K562 (cell line): ENCODE measurements at regions not wholly inside any gene's neighbourhood (a gene's known extent, or its start where the extent isn't known, plus 50 kb on each side); places are given as distances from the start of the nearest gene placed in this dataset.

Source experiments
- ATAC-seq: fragments of 200-7000 bp; cut with Tn5 transposase; 3 replicates; pipeline ENCODE4 v1.9.1; 2020; ENCODE audit warnings: moderate library complexity
- BruUV-seq: library from RNA; stranded (reverse); fragments of 400-500 nt; replicated peaks from 2 replicates; lab custom pipeline; 2021; lab: Mats Ljungman, UMichigan
- CTCF ChIA-PET: fragments of 300-600 bp; formaldehyde crosslinking; extraction: SDS; loops from one replicate; lab custom pipeline; 2021; ENCODE audit warnings: low intra/inter-chr PET ratio; lab: Yijun Ruan, JAX
- POLR2A ChIA-PET: fragments of 300-600, 350-650 bp; sonication (Branson Sonifier 250); formaldehyde crosslinking; extraction: SDS; loops from one replicate; lab custom pipeline; 2021; ENCODE audit warnings: antibody characterized with exemption, inconsistent platforms; lab: Yijun Ruan, JAX
- DNase-seq, 4 experiments: peaks; one replicate each; pipeline versions ENCODE4 v3.0.0 to v3.0.0-alpha.2; 2011 to 2018; ENCODE audit warnings: low spot score in 3 of 4, mixed read lengths in 3 of 4; ENCODE audit errors: extremely low read depth in 1 of 4
- FAIRE-seq: peaks from 2 replicates; lab custom pipeline; 2011; peaks lifted over from hg19 to GRCh38; lab: Jason Lieb, UNC
- H2AFZ ChIP-seq: 2 replicates; pipeline ENCODE4 v1.6.0; 2011; ENCODE audit warnings: low read depth, low read length, control low read depth, inconsistent platforms
- H3K27ac ChIP-seq: fragments of 200-600 bp; 3 replicates; pipeline ENCODE4 v1.8.0; 2011; ENCODE audit warnings: low read depth, mild to moderate bottlenecking, control low read depth, inconsistent platforms, low read length, moderate library complexity, mixed read lengths; ENCODE audit errors: extremely low read depth
- H3K27me3 ChIP-seq, 2 experiments: fragments of 300-600 bp in 1 of 2; 2 replicates in 1 of 2; 3 replicates in 1 of 2; pipeline versions ENCODE4 v1.6.0 to v1.8.0; 2011; ENCODE audit warnings: inconsistent platforms in 2 of 2, low read length in 2 of 2, mild to moderate bottlenecking in 1 of 2, mixed read lengths in 1 of 2, moderate library complexity in 1 of 2; ENCODE audit not compliant: control insufficient read depth in 2 of 2, insufficient read depth in 2 of 2
- H3K36me3 ChIP-seq: fragments of 300-600 bp; 3 replicates; pipeline ENCODE4 v1.8.0; 2011; ENCODE audit warnings: mild to moderate bottlenecking, low read length, inconsistent platforms; ENCODE audit not compliant: control insufficient read depth, insufficient read depth
- H3K4me1 ChIP-seq, 2 experiments: fragments of 200-600 bp in 1 of 2; replicated peaks in 1 of 2; 2 replicates in 1 of 2; 3 replicates in 1 of 2; pipeline versions ENCODE4 v1.5.1 to v1.8.0; 2011; ENCODE audit warnings: inconsistent platforms in 2 of 2, low read length in 2 of 2, mild to moderate bottlenecking in 1 of 2, mixed read lengths in 1 of 2, moderate library complexity in 1 of 2; ENCODE audit not compliant: control insufficient read depth in 2 of 2, insufficient read depth in 2 of 2
- H3K4me2 ChIP-seq: 2 replicates; pipeline ENCODE4 v1.6.1; 2011; ENCODE audit warnings: low read length, control low read depth, inconsistent platforms, mixed read lengths; ENCODE audit not compliant: insufficient read depth
- H3K4me3 ChIP-seq: fragments of 200-600 bp; sonication (generic), shearing (Covaris generic); 2 replicates; pipeline ENCODE4 v1.5.1; 2016; ENCODE audit warnings: control low read depth, inconsistent platforms
- H3K79me2 ChIP-seq: fragments of 200-600 bp; 3 replicates; pipeline ENCODE4 v1.8.0; 2011; ENCODE audit warnings: low read length, inconsistent platforms; ENCODE audit not compliant: control insufficient read depth, insufficient read depth
- H3K9ac ChIP-seq, 2 experiments: 2 replicates each; pipeline versions ENCODE4 v1.6.0 to v1.6.1; 2011; ENCODE audit warnings: low read depth in 2 of 2, low read length in 2 of 2, control low read depth in 1 of 2, inconsistent platforms in 1 of 2, mild to moderate bottlenecking in 1 of 2, mixed read lengths in 1 of 2; ENCODE audit not compliant: insufficient read depth in 1 of 2
- H3K9me1 ChIP-seq: one replicate; pipeline ENCODE4 v1.6.0; 2011; ENCODE audit warnings: inconsistent platforms, mild to moderate bottlenecking, low read length, moderate library complexity; ENCODE audit not compliant: control insufficient read depth, insufficient read depth
- H3K9me3 ChIP-seq: replicated peaks from 2 replicates; pipeline ENCODE4 v1.5.1; 2011; ENCODE audit warnings: low read depth, low read length, inconsistent platforms; ENCODE audit not compliant: control insufficient read depth, insufficient read depth
- H4K20me1 ChIP-seq: replicated peaks from 2 replicates; pipeline ENCODE4 v1.6.1; 2011; ENCODE audit warnings: low read length, inconsistent platforms, mixed read lengths; ENCODE audit not compliant: control insufficient read depth, insufficient read depth
- CBX3 ChIP-seq, 2 experiments: IDR thresholded peaks; 1 replicate in 1 of 2; 2 replicates in 1 of 2; pipeline ENCODE4 v1.6.1; 2012; ENCODE audit warnings: inconsistent platforms in 2 of 2, low read length in 2 of 2, borderline replicate concordance in 1 of 2, control low read depth in 1 of 2
- CREB1 ChIP-seq, 2 experiments: sonication (generic) in 1 of 2; formaldehyde crosslinking in 1 of 2; IDR thresholded peaks; 2 replicates each; pipeline versions ENCODE4 v1.6.1 to v1.8.0; 2012 to 2022; ENCODE audit warnings: inconsistent platforms in 1 of 2, mild to moderate bottlenecking in 1 of 2, missing genetic modification reagents in 1 of 2, moderate library complexity in 1 of 2
- L3MBTL2 ChIP-seq: fragments of 450-650 bp; IDR thresholded peaks from 2 replicates; pipeline ENCODE4 v1.6.1; 2016; ENCODE audit warnings: mild to moderate bottlenecking, moderate library complexity
- LEF1 ChIP-seq: fragments of 450-650 bp; IDR thresholded peaks from 2 replicates; pipeline ENCODE4 v1.6.1; 2016; ENCODE audit warnings: mild to moderate bottlenecking
- TAL1 ChIP-seq: fragments of 450-650 bp; IDR thresholded peaks from 2 replicates; pipeline ENCODE4 v1.6.1; 2016; ENCODE audit warnings: mild to moderate bottlenecking
- ZBTB1 ChIP-seq: sonication (generic); formaldehyde crosslinking; IDR thresholded peaks from 2 replicates; pipeline ENCODE4 v1.8.1; 2023; ENCODE audit warnings: missing genetic modification reagents, low read depth, mild to moderate bottlenecking, borderline replicate concordance
- ZBTB17 ChIP-seq: fragments of 450-650 bp; formaldehyde crosslinking; IDR thresholded peaks from 2 replicates; pipeline ENCODE4 v1.4.0; 2020; ENCODE audit warnings: mild to moderate bottlenecking
- WGBS: fragments of 100-300 bp; shearing (Covaris generic); methylation state at CpG from one replicate; pipeline ENCODE4 v1.1.6; 2016; ENCODE audit warnings: low coverage, mixed read lengths; ENCODE audit not compliant: insufficient coverage; ENCODE audit errors: missing lambda C conversion rate; 5-methylcytosine and 5-hydroxymethylcytosine counted together
- in situ Hi-C: fragments of 300-500 bp; cut with MboI; formaldehyde crosslinking; loops from 4 replicates; pipeline ENCODE4 v1.15.0; 2018; ENCODE audit warnings: inconsistent platforms, mixed read lengths
- intact Hi-C: fragments of 100-400 bp; cut with micrococcal nuclease; formaldehyde crosslinking; loops from 2 replicates; pipeline ENCODE4 v1.14.2; 2022
- TF ChIP-seq, protein P1 (sequence below): sonication (generic); formaldehyde crosslinking; IDR thresholded peaks from 2 replicates; pipeline ENCODE4 v1.8.0; 2022; ENCODE audit warnings: mild to moderate bottlenecking, low read depth, missing genetic modification reagents
- TF ChIP-seq, protein P2 (sequence below): fragments of 250-450 bp; sonication (Bioruptor Pico); IDR thresholded peaks from 2 replicates; pipeline ENCODE4 v1.8.0; 2022; ENCODE audit warnings: moderate library complexity, mild to moderate bottlenecking, inconsistent platforms
- TF ChIP-seq, protein P3 (sequence below): sonication (generic); formaldehyde crosslinking; IDR thresholded peaks from 2 replicates; pipeline ENCODE4 v1.8.1; 2023; ENCODE audit warnings: mild to moderate bottlenecking, missing genetic modification reagents
- TF ChIP-seq, protein P4 (sequence below): fragments of 200-800 bp; sonication (Bioruptor generic); IDR thresholded peaks from 2 replicates; pipeline ENCODE4 v1.6.1; 2017; ENCODE audit warnings: missing genetic modification characterization, missing compliant biosample characterization

DNA sequence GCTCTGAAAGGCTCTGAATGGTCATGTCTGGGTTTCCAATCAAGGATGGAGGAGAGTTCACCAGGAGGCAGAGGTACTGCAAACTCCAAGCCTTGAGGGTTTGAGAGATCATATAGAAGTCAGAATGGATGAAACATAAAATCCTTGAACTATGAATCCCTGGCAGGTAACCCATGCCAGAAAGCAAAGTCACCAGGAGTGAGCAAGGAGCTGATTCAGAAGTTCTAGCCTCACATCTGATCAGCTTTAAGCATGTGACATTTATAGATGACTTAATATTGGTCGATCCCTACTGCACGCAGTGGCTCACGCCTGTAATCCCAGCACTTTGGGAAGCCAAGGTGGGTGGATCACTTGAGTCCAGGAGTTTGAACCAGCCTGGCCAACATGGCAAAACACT, 126.1 kb upstream of the MED13L start:
- ChIA-PET POLR2A (no interaction called here), CTCF (no interaction called here)
- no peak for DNase-seq
- Histone ChIP-seq H3K79me2 (no peaks in the 10 kb centered on the region), H3K9me1 (no peaks in the 10 kb centered on the region), H3K9me3 (no peaks in the 10 kb centered on the region), H3K4me3 (no peak overlapping the region), H3K36me3 (no peaks in the 10 kb centered on the region), H3K4me2 (no peak overlapping the region), H3K9ac (no peak overlapping the region), H2AFZ (no peak overlapping the region), H3K27me3 (no peaks in the 10 kb centered on the region), H3K4me1 (peaks cover 0 to 7% of the 10 kb centered on the region in 2 experiments; a peak in 2 of 5 replicates), H4K20me1 (no peaks in the 10 kb centered on the region), H3K27ac (no peak overlapping the region)
- no peak for ATAC-seq
- no peak for FAIRE-seq
- in situ Hi-C loops = no loop called here
- intact Hi-C loops = no loop called here
- 96% methylated on average over 3 of the region's 3 CpGs for WGBS
- BruUV-seq = no TSS peak
- no peak for TF ChIP-seq TAL1
- TF ChIP-seq, protein P1, sequence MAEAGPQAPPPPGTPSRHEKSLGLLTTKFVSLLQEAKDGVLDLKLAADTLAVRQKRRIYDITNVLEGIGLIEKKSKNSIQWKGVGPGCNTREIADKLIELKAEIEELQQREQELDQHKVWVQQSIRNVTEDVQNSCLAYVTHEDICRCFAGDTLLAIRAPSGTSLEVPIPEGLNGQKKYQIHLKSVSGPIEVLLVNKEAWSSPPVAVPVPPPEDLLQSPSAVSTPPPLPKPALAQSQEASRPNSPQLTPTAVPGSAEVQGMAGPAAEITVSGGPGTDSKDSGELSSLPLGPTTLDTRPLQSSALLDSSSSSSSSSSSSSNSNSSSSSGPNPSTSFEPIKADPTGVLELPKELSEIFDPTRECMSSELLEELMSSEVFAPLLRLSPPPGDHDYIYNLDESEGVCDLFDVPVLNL = no peak
- TF ChIP-seq, protein P2, sequence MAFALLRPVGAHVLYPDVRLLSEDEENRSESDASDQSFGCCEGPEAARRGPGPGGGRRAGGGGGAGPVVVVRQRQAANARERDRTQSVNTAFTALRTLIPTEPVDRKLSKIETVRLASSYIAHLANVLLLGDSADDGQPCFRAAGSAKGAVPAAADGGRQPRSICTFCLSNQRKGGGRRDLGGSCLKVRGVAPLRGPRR (CRISPR knock-in tag) = no peak
- TF ChIP-seq L3MBTL2 = no peak
- TF ChIP-seq, protein P3, sequence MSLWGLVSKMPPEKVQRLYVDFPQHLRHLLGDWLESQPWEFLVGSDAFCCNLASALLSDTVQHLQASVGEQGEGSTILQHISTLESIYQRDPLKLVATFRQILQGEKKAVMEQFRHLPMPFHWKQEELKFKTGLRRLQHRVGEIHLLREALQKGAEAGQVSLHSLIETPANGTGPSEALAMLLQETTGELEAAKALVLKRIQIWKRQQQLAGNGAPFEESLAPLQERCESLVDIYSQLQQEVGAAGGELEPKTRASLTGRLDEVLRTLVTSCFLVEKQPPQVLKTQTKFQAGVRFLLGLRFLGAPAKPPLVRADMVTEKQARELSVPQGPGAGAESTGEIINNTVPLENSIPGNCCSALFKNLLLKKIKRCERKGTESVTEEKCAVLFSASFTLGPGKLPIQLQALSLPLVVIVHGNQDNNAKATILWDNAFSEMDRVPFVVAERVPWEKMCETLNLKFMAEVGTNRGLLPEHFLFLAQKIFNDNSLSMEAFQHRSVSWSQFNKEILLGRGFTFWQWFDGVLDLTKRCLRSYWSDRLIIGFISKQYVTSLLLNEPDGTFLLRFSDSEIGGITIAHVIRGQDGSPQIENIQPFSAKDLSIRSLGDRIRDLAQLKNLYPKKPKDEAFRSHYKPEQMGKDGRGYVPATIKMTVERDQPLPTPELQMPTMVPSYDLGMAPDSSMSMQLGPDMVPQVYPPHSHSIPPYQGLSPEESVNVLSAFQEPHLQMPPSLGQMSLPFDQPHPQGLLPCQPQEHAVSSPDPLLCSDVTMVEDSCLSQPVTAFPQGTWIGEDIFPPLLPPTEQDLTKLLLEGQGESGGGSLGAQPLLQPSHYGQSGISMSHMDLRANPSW (CRISPR knock-in tag) = no peak
- TF ChIP-seq ZBTB1 = no peak
- TF ChIP-seq CBX3 (IDR thresholded peaks at IDR 0.05; ENCODE audit: borderline replicate concordance in 1 of 2, low read length in 2 of 2) = no peak
- no peak for TF ChIP-seq CREB1 (IDR thresholded peaks at IDR 0.05)
- TF ChIP-seq CREB1 (CRISPR knock-in tag; IDR thresholded peaks at IDR 0.05) = no peak
- no peak for TF ChIP-seq LEF1
- no peak for TF ChIP-seq ZBTB17 (CRISPR knock-in tag)
- TF ChIP-seq, protein P4, sequence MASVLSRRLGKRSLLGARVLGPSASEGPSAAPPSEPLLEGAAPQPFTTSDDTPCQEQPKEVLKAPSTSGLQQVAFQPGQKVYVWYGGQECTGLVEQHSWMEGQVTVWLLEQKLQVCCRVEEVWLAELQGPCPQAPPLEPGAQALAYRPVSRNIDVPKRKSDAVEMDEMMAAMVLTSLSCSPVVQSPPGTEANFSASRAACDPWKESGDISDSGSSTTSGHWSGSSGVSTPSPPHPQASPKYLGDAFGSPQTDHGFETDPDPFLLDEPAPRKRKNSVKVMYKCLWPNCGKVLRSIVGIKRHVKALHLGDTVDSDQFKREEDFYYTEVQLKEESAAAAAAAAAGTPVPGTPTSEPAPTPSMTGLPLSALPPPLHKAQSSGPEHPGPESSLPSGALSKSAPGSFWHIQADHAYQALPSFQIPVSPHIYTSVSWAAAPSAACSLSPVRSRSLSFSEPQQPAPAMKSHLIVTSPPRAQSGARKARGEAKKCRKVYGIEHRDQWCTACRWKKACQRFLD (CRISPR knock-in tag) = no peak
